ENCODE measurements at regions not wholly inside any gene's neighbourhood (a gene's known extent, or its start where the extent isn't known, plus 50 kb on each side); places are given as distances from the start of the nearest gene placed in this dataset.

DNA sequence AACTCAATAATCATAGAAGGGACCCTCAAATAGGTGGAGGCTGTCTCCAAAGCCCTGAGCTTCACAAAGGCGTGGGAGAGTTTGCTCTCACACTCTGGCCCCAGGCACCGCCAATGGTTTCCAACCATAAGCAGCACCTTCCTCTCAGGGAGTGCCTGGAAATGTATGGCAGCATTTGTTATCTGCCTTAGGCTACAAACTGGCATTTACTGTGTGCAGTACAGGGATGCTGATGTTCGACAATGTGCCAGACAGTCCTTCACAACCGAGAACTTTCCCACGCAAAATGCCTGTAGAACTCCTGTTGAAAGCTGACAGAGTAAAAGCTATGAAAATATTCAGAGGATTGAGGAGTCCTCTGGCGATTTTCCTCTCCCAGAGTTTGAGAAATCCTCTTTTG lies 55.7 kb upstream of the CDKN2AIP start (continued):
- TF ChIP-seq TEAD4 (IDR thresholded peaks at IDR 0.05; ENCODE audit: borderline replicate concordance, insufficient read depth), result no peak

DNA sequence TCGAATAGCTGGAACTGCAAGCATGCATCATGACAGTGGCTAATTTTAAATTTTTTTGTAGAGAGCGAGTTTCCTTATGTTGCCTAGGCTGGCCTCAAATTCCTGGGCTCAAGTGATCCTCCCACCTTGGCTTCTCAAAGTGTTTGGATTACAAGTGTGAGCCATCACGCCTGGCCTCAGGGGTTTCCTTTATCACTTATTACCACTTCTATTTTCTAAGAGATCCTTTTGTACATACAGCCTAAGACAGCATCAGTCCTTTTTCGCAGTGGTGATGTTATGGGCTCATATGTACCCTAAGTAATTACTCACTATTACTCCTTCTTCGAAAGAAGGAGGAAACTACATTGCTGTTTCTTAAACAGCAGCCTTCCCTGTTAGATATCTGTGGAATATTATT lies 54.1 kb upstream of the CDKN2AIP start:
- H3K4me3 ChIP-seq (ENCODE audit: low read depth in 2 of 2, low read length in 1 of 2), result no peak overlapping the region
- no peaks in the 10 kb centered on the region for H3F3A ChIP-seq (replicated peaks; ENCODE audit: insufficient read depth)
- ChIA-PET CTCF (no interaction called here), POLR2A (no interaction called here)
- H3K27ac ChIP-seq (ENCODE audit: low read depth in 2 of 2, low read length in 1 of 2), result no peak overlapping the region
- no peak overlapping the region for H3K4me2 ChIP-seq
- WGBS (ENCODE audit: low lambda C conversion rate), result 48% methylated on average over 5 of the region's 5 CpGs
- no peak overlapping the region for H3K9ac ChIP-seq
- H3K9me2 ChIP-seq, result no peaks in the 10 kb centered on the region
- H2AFZ ChIP-seq (ENCODE audit: low read depth), result no peak overlapping the region
- no peaks in the 10 kb centered on the region for H3K9me3 ChIP-seq
- H3K36me3 ChIP-seq (replicated peaks in 1 of 2; ENCODE audit: control insufficient read depth in 1 of 2, insufficient read depth in 2 of 2, low read length in 1 of 2), result no peaks in the 10 kb centered on the region
- H4K20me1 ChIP-seq (ENCODE audit: insufficient read depth), result no peaks in the 10 kb centered on the region
- TF ChIP-seq, protein P1, sequence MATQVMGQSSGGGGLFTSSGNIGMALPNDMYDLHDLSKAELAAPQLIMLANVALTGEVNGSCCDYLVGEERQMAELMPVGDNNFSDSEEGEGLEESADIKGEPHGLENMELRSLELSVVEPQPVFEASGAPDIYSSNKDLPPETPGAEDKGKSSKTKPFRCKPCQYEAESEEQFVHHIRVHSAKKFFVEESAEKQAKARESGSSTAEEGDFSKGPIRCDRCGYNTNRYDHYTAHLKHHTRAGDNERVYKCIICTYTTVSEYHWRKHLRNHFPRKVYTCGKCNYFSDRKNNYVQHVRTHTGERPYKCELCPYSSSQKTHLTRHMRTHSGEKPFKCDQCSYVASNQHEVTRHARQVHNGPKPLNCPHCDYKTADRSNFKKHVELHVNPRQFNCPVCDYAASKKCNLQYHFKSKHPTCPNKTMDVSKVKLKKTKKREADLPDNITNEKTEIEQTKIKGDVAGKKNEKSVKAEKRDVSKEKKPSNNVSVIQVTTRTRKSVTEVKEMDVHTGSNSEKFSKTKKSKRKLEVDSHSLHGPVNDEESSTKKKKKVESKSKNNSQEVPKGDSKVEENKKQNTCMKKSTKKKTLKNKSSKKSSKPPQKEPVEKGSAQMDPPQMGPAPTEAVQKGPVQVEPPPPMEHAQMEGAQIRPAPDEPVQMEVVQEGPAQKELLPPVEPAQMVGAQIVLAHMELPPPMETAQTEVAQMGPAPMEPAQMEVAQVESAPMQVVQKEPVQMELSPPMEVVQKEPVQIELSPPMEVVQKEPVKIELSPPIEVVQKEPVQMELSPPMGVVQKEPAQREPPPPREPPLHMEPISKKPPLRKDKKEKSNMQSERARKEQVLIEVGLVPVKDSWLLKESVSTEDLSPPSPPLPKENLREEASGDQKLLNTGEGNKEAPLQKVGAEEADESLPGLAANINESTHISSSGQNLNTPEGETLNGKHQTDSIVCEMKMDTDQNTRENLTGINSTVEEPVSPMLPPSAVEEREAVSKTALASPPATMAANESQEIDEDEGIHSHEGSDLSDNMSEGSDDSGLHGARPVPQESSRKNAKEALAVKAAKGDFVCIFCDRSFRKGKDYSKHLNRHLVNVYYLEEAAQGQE (IDR thresholded peaks at IDR 0.05; ENCODE audit: low read depth, low read length), result no peak
- no peak for TF ChIP-seq FOXM1 (IDR thresholded peaks at IDR 0.05; ENCODE audit: low read depth)
- no peak for TF ChIP-seq YY1 (IDR thresholded peaks at IDR 0.05; ENCODE audit: low read depth)
- TF ChIP-seq JUND (IDR thresholded peaks at IDR 0.05), result no peak
- TF ChIP-seq, protein P2, sequence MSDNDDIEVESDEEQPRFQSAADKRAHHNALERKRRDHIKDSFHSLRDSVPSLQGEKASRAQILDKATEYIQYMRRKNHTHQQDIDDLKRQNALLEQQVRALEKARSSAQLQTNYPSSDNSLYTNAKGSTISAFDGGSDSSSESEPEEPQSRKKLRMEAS (IDR thresholded peaks at IDR 0.05; ENCODE audit: low read depth), result no peak
- no peak for TF ChIP-seq RAD21 (IDR thresholded peaks at IDR 0.05; ENCODE audit: low read length)
- no peak for TF ChIP-seq FOSL2 (IDR thresholded peaks at IDR 0.05; ENCODE audit: borderline replicate concordance, low read depth)
- TF ChIP-seq RFX5 (IDR thresholded peaks at IDR 0.05; ENCODE audit: low read length), result no peak
- no peak for TF ChIP-seq EP300 (IDR thresholded peaks at IDR 0.05; ENCODE audit: borderline replicate concordance in 1 of 2, low read depth in 1 of 2, low read length in 1 of 2)
- TF ChIP-seq, protein P3, sequence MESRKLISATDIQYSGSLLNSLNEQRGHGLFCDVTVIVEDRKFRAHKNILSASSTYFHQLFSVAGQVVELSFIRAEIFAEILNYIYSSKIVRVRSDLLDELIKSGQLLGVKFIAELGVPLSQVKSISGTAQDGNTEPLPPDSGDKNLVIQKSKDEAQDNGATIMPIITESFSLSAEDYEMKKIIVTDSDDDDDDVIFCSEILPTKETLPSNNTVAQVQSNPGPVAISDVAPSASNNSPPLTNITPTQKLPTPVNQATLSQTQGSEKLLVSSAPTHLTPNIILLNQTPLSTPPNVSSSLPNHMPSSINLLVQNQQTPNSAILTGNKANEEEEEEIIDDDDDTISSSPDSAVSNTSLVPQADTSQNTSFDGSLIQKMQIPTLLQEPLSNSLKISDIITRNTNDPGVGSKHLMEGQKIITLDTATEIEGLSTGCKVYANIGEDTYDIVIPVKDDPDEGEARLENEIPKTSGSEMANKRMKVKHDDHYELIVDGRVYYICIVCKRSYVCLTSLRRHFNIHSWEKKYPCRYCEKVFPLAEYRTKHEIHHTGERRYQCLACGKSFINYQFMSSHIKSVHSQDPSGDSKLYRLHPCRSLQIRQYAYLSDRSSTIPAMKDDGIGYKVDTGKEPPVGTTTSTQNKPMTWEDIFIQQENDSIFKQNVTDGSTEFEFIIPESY (IDR thresholded peaks at IDR 0.05; ENCODE audit: borderline replicate concordance, low read depth), result no peak
- TF ChIP-seq, protein P4, sequence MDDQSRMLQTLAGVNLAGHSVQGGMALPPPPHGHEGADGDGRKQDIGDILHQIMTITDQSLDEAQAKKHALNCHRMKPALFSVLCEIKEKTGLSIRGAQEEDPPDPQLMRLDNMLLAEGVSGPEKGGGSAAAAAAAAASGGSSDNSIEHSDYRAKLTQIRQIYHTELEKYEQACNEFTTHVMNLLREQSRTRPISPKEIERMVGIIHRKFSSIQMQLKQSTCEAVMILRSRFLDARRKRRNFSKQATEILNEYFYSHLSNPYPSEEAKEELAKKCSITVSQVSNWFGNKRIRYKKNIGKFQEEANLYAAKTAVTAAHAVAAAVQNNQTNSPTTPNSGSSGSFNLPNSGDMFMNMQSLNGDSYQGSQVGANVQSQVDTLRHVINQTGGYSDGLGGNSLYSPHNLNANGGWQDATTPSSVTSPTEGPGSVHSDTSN (IDR thresholded peaks at IDR 0.05), result no peak
- no peak for TF ChIP-seq GATA2 (CRISPR knock-in tag; IDR thresholded peaks at IDR 0.05)
- no peak for TF ChIP-seq MEF2A (IDR thresholded peaks at IDR 0.05; ENCODE audit: borderline replicate concordance, low read depth)
- TF ChIP-seq EZH2phosphoT487 (IDR thresholded peaks at IDR 0.05; ENCODE audit: borderline replicate concordance, low read depth), result no peak
- TF ChIP-seq TAF1 (IDR thresholded peaks at IDR 0.05; ENCODE audit: borderline replicate concordance, low read depth, low read length), result no peak
- no peak for TF ChIP-seq FOXJ3 (CRISPR knock-in tag; IDR thresholded peaks at IDR 0.05)
- TF ChIP-seq USF1 (IDR thresholded peaks at IDR 0.05; ENCODE audit: borderline replicate concordance, low read depth), result no peak
- TF ChIP-seq ELF1 (IDR thresholded peaks at IDR 0.05), result no peak
- no peak for TF ChIP-seq SMC3 (IDR thresholded peaks at IDR 0.05; ENCODE audit: low read depth, low read length)
- DNase-seq, result no peak
- H3K79me2 ChIP-seq (ENCODE audit: insufficient read depth), result no peaks in the 10 kb centered on the region
- no peaks in the 10 kb centered on the region for H3K27me3 ChIP-seq (ENCODE audit: insufficient read depth)
- no peaks in the 10 kb centered on the region for H3K4me1 ChIP-seq (ENCODE audit: control insufficient read depth in 1 of 2, insufficient read depth in 2 of 2, low read depth in 1 of 2, low read length in 1 of 2)

Measured in SK-N-SH (cell line).